ENCODE measurements at regions not wholly inside any gene's neighbourhood (a gene's known extent, or its start where the extent isn't known, plus 50 kb on each side); places are given as distances from the start of the nearest gene placed in this dataset.

- H3K4me1 ChIP-seq (ENCODE audit: control insufficient read depth, extremely low read depth, insufficient read depth, low read length) = no peaks in the 10 kb centered on the region
- DNase-seq (ENCODE audit: low read depth, low spot score) (no peak), FAIRE-seq (no peak)
- no TSS peak for BruUV-seq (replicated peaks)
- no peaks in the 10 kb centered on the region for H3K9me3 ChIP-seq (replicated peaks; ENCODE audit: control insufficient read depth, insufficient read depth, low read length)
- CTCF ChIA-PET = interaction anchor here (1.2 to 2.2 kb wide), 2 partner anchors 32 to 40 kb away, joined by 3 to 12 read pairs; no protein-coding TSS in a partner anchor
- H3K36me3 ChIP-seq (ENCODE audit: control insufficient read depth in 2 of 2, extremely low read depth in 1 of 2, insufficient read depth in 2 of 2, low read length in 2 of 2) = no peaks in the 10 kb centered on the region
- H4K20me1 ChIP-seq (replicated peaks; ENCODE audit: control insufficient read depth, extremely low read depth, insufficient read depth, low read length) = no peaks in the 10 kb centered on the region
- no peak for TF ChIP-seq JUN (IDR thresholded peaks at IDR 0.05; ENCODE audit: borderline replicate concordance, insufficient read depth, insufficient read length, low read depth)
- TF ChIP-seq MYC (IDR thresholded peaks at IDR 0.05; ENCODE audit: low read depth, low read length) = no peak
- no peak overlapping the region for H3K9ac ChIP-seq (replicated peaks; ENCODE audit: extremely low read depth, insufficient read depth, low read length)
- H3K9me1 ChIP-seq (replicated peaks; ENCODE audit: control insufficient read depth, extremely low read depth, insufficient read depth, low read length) = no peaks in the 10 kb centered on the region
- POLR2A ChIA-PET = no interaction called here
- peaks cover 0 to 2% of the 10 kb centered on the region in 2 experiments for H3K27me3 ChIP-seq (ENCODE audit: control insufficient read depth in 2 of 2, insufficient read depth in 2 of 2, low read length in 2 of 2)
- dilution Hi-C loops (cut with MboI; ENCODE audit: extremely low pct_ligation_motif_present, low sequenced_read_pairs) (no loop called here), intact Hi-C loops (cut with micrococcal nuclease) (no loop called here)
- H3K27ac ChIP-seq (ENCODE audit: insufficient read depth, low read depth, low read length) = no peak overlapping the region
- H2AFZ ChIP-seq (ENCODE audit: low read depth, low read length) = no peak overlapping the region
- H3K4me3 ChIP-seq (replicated peaks in 1 of 3; ENCODE audit: insufficient read depth in 1 of 3, low read depth in 1 of 3, low read length in 3 of 3) = no peak overlapping the region
- H3K4me2 ChIP-seq (ENCODE audit: insufficient read depth, low read length) = no peak overlapping the region
- H3K79me2 ChIP-seq (ENCODE audit: control insufficient read depth, insufficient read depth, low read length) = no peaks in the 10 kb centered on the region
These were observed 65.5 kb upstream of the SPTLC1 start for GRCh38 chr9:92180669-92181181.

DNA sequence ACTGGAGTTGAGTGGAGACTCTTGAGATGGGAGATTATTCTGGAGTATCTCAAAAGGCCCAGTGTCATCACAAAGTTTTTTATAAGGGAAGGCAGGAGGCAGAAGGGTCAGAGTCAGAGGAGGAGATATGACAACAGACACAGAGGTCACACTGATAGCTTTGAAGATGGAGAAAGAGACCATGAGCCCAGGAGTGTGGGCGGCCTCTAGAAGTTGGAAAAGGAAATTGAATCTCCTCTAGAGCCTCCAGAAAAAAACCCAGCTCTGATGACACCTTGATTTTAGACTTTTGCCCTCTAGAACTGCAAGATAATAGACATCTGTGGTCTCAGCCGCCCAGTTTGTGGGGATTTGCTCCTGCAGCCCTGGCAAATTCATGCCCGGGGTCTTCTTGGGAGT lies 64.8 kb upstream of the SPTLC1 start:
- dilution Hi-C loops (cut with MboI; ENCODE audit: extremely low pct_ligation_motif_present, low sequenced_read_pairs) (no loop called here), intact Hi-C loops (cut with micrococcal nuclease) (no loop called here)
- FAIRE-seq = no peak
- Histone ChIP-seq H3K4me3 (replicated peaks in 1 of 3; ENCODE audit: insufficient read depth in 1 of 3, low read depth in 1 of 3, low read length in 3 of 3) (no peak overlapping the region), H3K9ac (replicated peaks; ENCODE audit: extremely low read depth, insufficient read depth, low read length) (no peak overlapping the region), H3K4me1 (ENCODE audit: control insufficient read depth, extremely low read depth, insufficient read depth, low read length) (no peaks in the 10 kb centered on the region), H3K27ac (ENCODE audit: insufficient read depth, low read depth, low read length) (no peak overlapping the region), H4K20me1 (replicated peaks; ENCODE audit: control insufficient read depth, extremely low read depth, insufficient read depth, low read length) (no peaks in the 10 kb centered on the region), H2AFZ (ENCODE audit: low read depth, low read length) (no peak overlapping the region), H3K27me3 (ENCODE audit: control insufficient read depth in 2 of 2, insufficient read depth in 2 of 2, low read length in 2 of 2) (peaks cover 0 to 2% of the 10 kb centered on the region in 2 experiments), H3K9me3 (replicated peaks; ENCODE audit: control insufficient read depth, insufficient read depth, low read length) (no peaks in the 10 kb centered on the region), H3K79me2 (ENCODE audit: control insufficient read depth, insufficient read depth, low read length) (no peaks in the 10 kb centered on the region), H3K36me3 (ENCODE audit: control insufficient read depth in 2 of 2, extremely low read depth in 1 of 2, insufficient read depth in 2 of 2, low read length in 2 of 2) (no peaks in the 10 kb centered on the region), H3K9me1 (replicated peaks; ENCODE audit: control insufficient read depth, extremely low read depth, insufficient read depth, low read length) (no peaks in the 10 kb centered on the region), H3K4me2 (ENCODE audit: insufficient read depth, low read length) (no peak overlapping the region)
- no peak for DNase-seq (ENCODE audit: low read depth, low spot score)
- TF ChIP-seq, protein P1, sequence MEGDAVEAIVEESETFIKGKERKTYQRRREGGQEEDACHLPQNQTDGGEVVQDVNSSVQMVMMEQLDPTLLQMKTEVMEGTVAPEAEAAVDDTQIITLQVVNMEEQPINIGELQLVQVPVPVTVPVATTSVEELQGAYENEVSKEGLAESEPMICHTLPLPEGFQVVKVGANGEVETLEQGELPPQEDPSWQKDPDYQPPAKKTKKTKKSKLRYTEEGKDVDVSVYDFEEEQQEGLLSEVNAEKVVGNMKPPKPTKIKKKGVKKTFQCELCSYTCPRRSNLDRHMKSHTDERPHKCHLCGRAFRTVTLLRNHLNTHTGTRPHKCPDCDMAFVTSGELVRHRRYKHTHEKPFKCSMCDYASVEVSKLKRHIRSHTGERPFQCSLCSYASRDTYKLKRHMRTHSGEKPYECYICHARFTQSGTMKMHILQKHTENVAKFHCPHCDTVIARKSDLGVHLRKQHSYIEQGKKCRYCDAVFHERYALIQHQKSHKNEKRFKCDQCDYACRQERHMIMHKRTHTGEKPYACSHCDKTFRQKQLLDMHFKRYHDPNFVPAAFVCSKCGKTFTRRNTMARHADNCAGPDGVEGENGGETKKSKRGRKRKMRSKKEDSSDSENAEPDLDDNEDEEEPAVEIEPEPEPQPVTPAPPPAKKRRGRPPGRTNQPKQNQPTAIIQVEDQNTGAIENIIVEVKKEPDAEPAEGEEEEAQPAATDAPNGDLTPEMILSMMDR (IDR thresholded peaks at IDR 0.05; ENCODE audit: extremely low read depth in 1 of 2, insufficient read depth in 1 of 2, low read depth in 1 of 2, low read length in 2 of 2) = no peak
- TF ChIP-seq POLR2A (IDR thresholded peaks at IDR 0.05; ENCODE audit: low read depth, low read length) (no peak), MYC (IDR thresholded peaks at IDR 0.05; ENCODE audit: low read depth, low read length) (no peak), JUN (IDR thresholded peaks at IDR 0.05; ENCODE audit: borderline replicate concordance, insufficient read depth, insufficient read length, low read depth) (no peak), POLR2AphosphoS5 (IDR thresholded peaks at IDR 0.05; ENCODE audit: insufficient read depth, low read depth, low read length) (no peak), GATA2 (IDR thresholded peaks at IDR 0.05; ENCODE audit: insufficient read depth, insufficient read length, low read depth, low read length) (no peak), FOS (IDR thresholded peaks at IDR 0.05; ENCODE audit: borderline replicate concordance, insufficient read depth, low read length) (no peak), EZH2 (IDR thresholded peaks at IDR 0.05; ENCODE audit: borderline replicate concordance, low read depth, low read length, severe bottlenecking) (no peak)
- TF ChIP-seq, protein P2, sequence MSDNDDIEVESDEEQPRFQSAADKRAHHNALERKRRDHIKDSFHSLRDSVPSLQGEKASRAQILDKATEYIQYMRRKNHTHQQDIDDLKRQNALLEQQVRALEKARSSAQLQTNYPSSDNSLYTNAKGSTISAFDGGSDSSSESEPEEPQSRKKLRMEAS (IDR thresholded peaks at IDR 0.05; ENCODE audit: insufficient read depth, insufficient read length) = no peak
- CTCF ChIA-PET = interaction anchor here (1.2 to 2.2 kb wide), 3 partner anchors 13 to 39 kb away, joined by 3 to 12 read pairs (median 4); no protein-coding TSS in a partner anchor
- BruUV-seq (replicated peaks) = no TSS peak
- POLR2A ChIA-PET = no interaction called here

All from endothelial cell of umbilical vein (primary cell).